Prostate gland (tissue), 2 donors: ENCODE measurements at regions not wholly inside any gene's neighbourhood (a gene's known extent, or its start where the extent isn't known, plus 50 kb on each side); places are given as distances from the start of the nearest gene placed in this dataset.

Experiments used
- DNase-seq: peaks from one replicate; pipeline ENCODE4 v3.0.0-alpha.2; 2019; ENCODE audit warnings: low spot score
- H3K27ac ChIP-seq, 2 donors: fragments of 200-600 bp; sonication (generic); 2 replicates each; pipeline ENCODE4 v1.5.1; 2017 to 2019
- H3K27me3 ChIP-seq: fragments of 200-600 bp; sonication (generic); replicated peaks from 2 replicates; pipeline ENCODE4 v1.5.1; 2019; ENCODE audit not compliant: insufficient read depth
- H3K36me3 ChIP-seq, 2 donors: fragments of 200-600 bp; sonication (generic); 1 replicate in 1 of 2; 2 replicates in 1 of 2; pipeline versions ENCODE4 v1.5.1 to v1.8.1; 2017 to 2019
- H3K4me1 ChIP-seq: fragments of 200-600 bp; sonication (generic); replicated peaks from 2 replicates; pipeline ENCODE4 v1.5.1; 2019
- H3K4me3 ChIP-seq, 2 donors: fragments of 200-600 bp; sonication (generic); 2 replicates each; pipeline ENCODE4 v1.5.1; 2017 to 2019
- H3K9me3 ChIP-seq: fragments of 200-600 bp; sonication (generic); 2 replicates; pipeline ENCODE4 v1.5.1; 2017
- POLR2A ChIP-seq: fragments of 450-650 bp; IDR thresholded peaks from one replicate; pipeline ENCODE4 v1.6.1; 2016; ENCODE audit warnings: antibody characterized with exemption, mild to moderate bottlenecking
- POLR2AphosphoS5 ChIP-seq: sonication (generic); formaldehyde crosslinking; IDR thresholded peaks from one replicate; pipeline ENCODE4 v1.6.1; 2017; ENCODE audit warnings: antibody characterized with exemption
- whole genome bisulfite sequencing: methylation state at CpG from one replicate; pipeline ENCODE4 v1.1.5; 2018; 5-methylcytosine and 5-hydroxymethylcytosine counted together
- intact Hi-C: fragments of 100-400 bp; cut with DNase I; formaldehyde crosslinking; loops from one replicate; pipeline ENCODE4 v1.14.2; 2022
- TF ChIP-seq, protein P1 (sequence below), 4 experiments: fragments of 200-600 bp in 2 of 4; fragments of 450-650 bp in 2 of 4; sonication (generic) in 2 of 4; IDR thresholded peaks; 1 replicate in 3 of 4; 2 replicates in 1 of 4; pipeline ENCODE4 v1.5.1; 2016 to 2019; ENCODE audit warnings: antibody characterized with exemption in 4 of 4, mild to moderate bottlenecking in 2 of 4, moderate library complexity in 2 of 4

- intact Hi-C loops: no loop called here
- Histone ChIP-seq H3K27me3 (no peaks in the 10 kb centered on the region), H3K4me1 (no peaks in the 10 kb centered on the region), H3K4me3 (no peak overlapping the region), H3K27ac (no peak overlapping the region), H3K36me3 (no peaks in the 10 kb centered on the region), H3K9me3 (no peaks in the 10 kb centered on the region)
- 92% methylated on average over 33 of the region's 33 CpGs for WGBS
- no peak for TF ChIP-seq POLR2AphosphoS5
- TF ChIP-seq, protein P1, sequence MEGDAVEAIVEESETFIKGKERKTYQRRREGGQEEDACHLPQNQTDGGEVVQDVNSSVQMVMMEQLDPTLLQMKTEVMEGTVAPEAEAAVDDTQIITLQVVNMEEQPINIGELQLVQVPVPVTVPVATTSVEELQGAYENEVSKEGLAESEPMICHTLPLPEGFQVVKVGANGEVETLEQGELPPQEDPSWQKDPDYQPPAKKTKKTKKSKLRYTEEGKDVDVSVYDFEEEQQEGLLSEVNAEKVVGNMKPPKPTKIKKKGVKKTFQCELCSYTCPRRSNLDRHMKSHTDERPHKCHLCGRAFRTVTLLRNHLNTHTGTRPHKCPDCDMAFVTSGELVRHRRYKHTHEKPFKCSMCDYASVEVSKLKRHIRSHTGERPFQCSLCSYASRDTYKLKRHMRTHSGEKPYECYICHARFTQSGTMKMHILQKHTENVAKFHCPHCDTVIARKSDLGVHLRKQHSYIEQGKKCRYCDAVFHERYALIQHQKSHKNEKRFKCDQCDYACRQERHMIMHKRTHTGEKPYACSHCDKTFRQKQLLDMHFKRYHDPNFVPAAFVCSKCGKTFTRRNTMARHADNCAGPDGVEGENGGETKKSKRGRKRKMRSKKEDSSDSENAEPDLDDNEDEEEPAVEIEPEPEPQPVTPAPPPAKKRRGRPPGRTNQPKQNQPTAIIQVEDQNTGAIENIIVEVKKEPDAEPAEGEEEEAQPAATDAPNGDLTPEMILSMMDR (IDR thresholded peaks at IDR 0.05): no peak
- no peak for TF ChIP-seq POLR2A
- no peak for DNase-seq
These were observed 303.4 kb downstream of the CENPW start for GRCh38 chr6:126643352-126643751.

DNA sequence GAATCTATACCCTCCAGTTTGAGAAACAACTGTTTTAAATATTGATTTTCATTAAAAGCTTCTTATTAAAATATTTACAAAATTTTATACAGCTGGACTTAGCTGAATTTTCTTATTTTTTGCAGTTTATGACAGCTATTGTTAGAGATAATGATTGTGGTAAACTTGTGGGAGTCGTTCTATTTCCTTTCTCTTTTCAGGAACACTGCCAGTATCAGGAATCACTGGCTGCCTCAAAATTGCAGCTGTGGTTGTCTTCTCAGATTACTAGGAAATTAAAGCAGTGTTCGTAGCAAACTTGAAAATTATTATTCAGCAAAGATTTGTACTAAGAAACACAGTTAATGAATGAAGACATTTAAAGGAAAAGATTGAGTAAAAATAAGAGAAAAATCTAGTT is 311.0 kb downstream of the CENPW start:
- no peak overlapping the region for H3K4me3 ChIP-seq
- H3K9me3 ChIP-seq: no peaks in the 10 kb centered on the region
- H3K27ac ChIP-seq: no peak overlapping the region
- H3K4me1 ChIP-seq: no peaks in the 10 kb centered on the region
- 21% methylated on average over 2 of the region's 2 CpGs for WGBS
- no peak for TF ChIP-seq POLR2AphosphoS5
- TF ChIP-seq, protein P1 (IDR thresholded peaks at IDR 0.05): no peak
- no peak for TF ChIP-seq POLR2A
- DNase-seq: no peak
- intact Hi-C loops: no loop called here
- no peaks in the 10 kb centered on the region for H3K36me3 ChIP-seq
- H3K27me3 ChIP-seq: no peaks in the 10 kb centered on the region

DNA sequence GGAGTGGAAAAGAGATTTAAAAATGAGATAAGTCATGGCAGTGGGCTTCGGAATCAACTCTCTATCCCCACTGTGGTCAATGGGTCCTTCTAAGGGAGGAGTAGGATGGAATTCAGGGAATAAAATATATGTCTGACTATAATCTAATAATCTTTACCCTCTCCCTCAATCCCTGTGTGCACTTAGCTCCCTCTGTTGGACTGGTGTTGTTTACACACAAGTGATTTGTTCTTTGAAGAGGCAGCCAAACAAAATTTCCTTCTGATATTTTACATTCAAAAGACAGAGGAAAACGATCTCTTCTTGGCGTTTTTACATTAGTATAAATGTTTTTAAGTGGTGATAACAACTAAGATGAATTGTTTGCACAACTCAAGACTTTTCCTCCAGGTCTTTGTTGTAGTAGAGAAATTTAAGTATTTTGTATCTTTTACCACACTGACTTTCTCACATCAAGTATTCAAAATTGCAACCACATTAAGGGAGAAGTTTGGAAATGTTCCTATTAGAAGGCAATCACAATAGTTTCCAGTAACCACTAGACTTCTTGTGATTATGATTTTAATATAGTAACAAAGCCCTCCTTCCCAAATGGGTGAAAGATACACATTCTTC is 317.8 kb downstream of the CENPW start:
- Histone ChIP-seq H3K9me3 (no peaks in the 10 kb centered on the region), H3K36me3 (no peaks in the 10 kb centered on the region), H3K4me1 (no peaks in the 10 kb centered on the region), H3K27ac (no peak overlapping the region), H3K4me3 (no peak overlapping the region), H3K27me3 (no peaks in the 10 kb centered on the region)
- TF ChIP-seq, protein P1 (IDR thresholded peaks at IDR 0.05): peak in 2 of 4 experiments; percentile 23 to 44
- TF ChIP-seq POLR2AphosphoS5: no peak
- DNase-seq: no peak
- WGBS: 20% methylated on average over 3 of the region's 3 CpGs
- intact Hi-C loops: no loop called here

- H3K9me3 ChIP-seq: no peaks in the 10 kb centered on the region
- 98% methylated on average over 1 of the region's 1 CpG for WGBS
- no peak for DNase-seq
- H3K4me1 ChIP-seq: no peaks in the 10 kb centered on the region
- intact Hi-C loops: loop anchor here (5.0 kb wide), 1 partner anchor 102 kb away; no protein-coding TSS in a partner anchor
- no peaks in the 10 kb centered on the region for H3K36me3 ChIP-seq
- no peak overlapping the region for H3K27ac ChIP-seq
- no peaks in the 10 kb centered on the region for H3K27me3 ChIP-seq
- no peak overlapping the region for H3K4me3 ChIP-seq
- TF ChIP-seq POLR2AphosphoS5 (no peak), POLR2A (no peak)
- TF ChIP-seq, protein P1 (IDR thresholded peaks at IDR 0.05): no peak
These were observed 320.5 kb downstream of the CENPW start for GRCh38 chr6:126660376-126660775.

- H3K36me3 ChIP-seq: no peaks in the 10 kb centered on the region
- intact Hi-C loops: loop anchor here (5.0 kb wide), 1 partner anchor 101 kb away; no protein-coding TSS in a partner anchor
- H3K9me3 ChIP-seq: no peaks in the 10 kb centered on the region
- no peak for DNase-seq
- H3K27ac ChIP-seq: no peak overlapping the region
- TF ChIP-seq POLR2A: no peak
- TF ChIP-seq, protein P1 (IDR thresholded peaks at IDR 0.05): no peak
- TF ChIP-seq POLR2AphosphoS5: no peak
- no peaks in the 10 kb centered on the region for H3K4me1 ChIP-seq
- H3K27me3 ChIP-seq: no peaks in the 10 kb centered on the region
- H3K4me3 ChIP-seq: no peak overlapping the region
These were observed 321.7 kb downstream of the CENPW start for GRCh38 chr6:126661646-126662045.
